ENCODE measurements at regions not wholly inside any gene's neighbourhood (a gene's known extent, or its start where the extent isn't known, plus 50 kb on each side); places are given as distances from the start of the nearest gene placed in this dataset.

GRCh38 chr3:188962253-188963247 is 209.2 kb upstream of the TPRG1 start:
- intact Hi-C loops (cut with DNase I; ENCODE audit: low total_unique reads): loop anchor here (5.0 kb wide), 1 partner anchor 1225 kb away; no protein-coding TSS in a partner anchor
- no peaks in the 10 kb centered on the region for H3K4me1 ChIP-seq

DNA sequence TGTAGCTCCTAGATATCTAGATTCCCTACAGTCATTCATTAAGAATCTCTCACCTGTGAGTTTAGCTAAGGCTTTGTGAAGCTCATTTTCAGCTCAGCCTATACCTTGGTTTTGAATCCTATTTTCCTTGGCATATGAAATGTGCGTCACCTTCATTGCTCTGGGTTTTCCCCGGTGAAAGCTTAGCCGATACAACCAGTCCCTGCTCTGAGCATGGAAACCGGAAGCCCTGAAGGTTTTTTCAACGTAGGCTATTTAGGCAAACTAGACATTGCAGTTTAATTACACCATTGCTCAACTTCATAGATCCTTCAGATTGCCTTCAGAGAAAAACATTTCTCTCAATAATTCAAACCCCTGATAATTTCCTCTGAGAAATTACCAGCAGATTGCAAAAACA is 206.8 kb upstream of the TPRG1 start:
- H3K27me3 ChIP-seq: no peaks in the 10 kb centered on the region
- H3K4me3 ChIP-seq: no peak overlapping the region
- intact Hi-C loops (cut with DNase I; ENCODE audit: low total_unique reads): loop anchor here (5.0 kb wide), 1 partner anchor 1228 kb away; no protein-coding TSS in a partner anchor
- H3K36me3 ChIP-seq: no peaks in the 10 kb centered on the region
- H3K27ac ChIP-seq: no peak overlapping the region
- H3K4me1 ChIP-seq: no peaks in the 10 kb centered on the region
- TF ChIP-seq CTCF (IDR thresholded peaks at IDR 0.05): no peak
- no peak for DNase-seq
- no peaks in the 10 kb centered on the region for H3K9me3 ChIP-seq
- WGBS, 5 donors: 91 to 100% (median 93%) methylated on average over 5 of the region's 5 CpGs

More at GRCh38 chr3:188962253-188963247, 209.2 kb upstream of the TPRG1 start:
- DNase-seq: no peak
- Histone ChIP-seq H3K27ac (no peak overlapping the region), H3K27me3 (no peaks in the 10 kb centered on the region), H3K4me3 (no peak overlapping the region), H3K9me3 (no peaks in the 10 kb centered on the region), H3K36me3 (no peaks in the 10 kb centered on the region)
- no peak for TF ChIP-seq POLR2A (IDR thresholded peaks at IDR 0.05)
- TF ChIP-seq POLR2AphosphoS5 (IDR thresholded peaks at IDR 0.05): no peak
- no peak for TF ChIP-seq CTCF (IDR thresholded peaks at IDR 0.05)
- no peak for TF ChIP-seq EP300 (IDR thresholded peaks at IDR 0.05)
- 78 to 86% (median 83%) methylated on average over 13 of the region's 13 CpGs for WGBS, 5 donors

- no peak for DNase-seq
- TF ChIP-seq POLR2AphosphoS5 (IDR thresholded peaks at IDR 0.05): no peak
- TF ChIP-seq POLR2A (IDR thresholded peaks at IDR 0.05): no peak
- no peak for TF ChIP-seq EP300 (IDR thresholded peaks at IDR 0.05)
- TF ChIP-seq CTCF (IDR thresholded peaks at IDR 0.05): no peak
- intact Hi-C loops (cut with DNase I; ENCODE audit: low total_unique reads): loop anchor here (10.0 kb wide), 1 partner anchor 172 kb away; no protein-coding TSS in a partner anchor
These were observed 199.5 kb upstream of the TPRG1 start for GRCh38 chr3:188972310-188972709.

DNA sequence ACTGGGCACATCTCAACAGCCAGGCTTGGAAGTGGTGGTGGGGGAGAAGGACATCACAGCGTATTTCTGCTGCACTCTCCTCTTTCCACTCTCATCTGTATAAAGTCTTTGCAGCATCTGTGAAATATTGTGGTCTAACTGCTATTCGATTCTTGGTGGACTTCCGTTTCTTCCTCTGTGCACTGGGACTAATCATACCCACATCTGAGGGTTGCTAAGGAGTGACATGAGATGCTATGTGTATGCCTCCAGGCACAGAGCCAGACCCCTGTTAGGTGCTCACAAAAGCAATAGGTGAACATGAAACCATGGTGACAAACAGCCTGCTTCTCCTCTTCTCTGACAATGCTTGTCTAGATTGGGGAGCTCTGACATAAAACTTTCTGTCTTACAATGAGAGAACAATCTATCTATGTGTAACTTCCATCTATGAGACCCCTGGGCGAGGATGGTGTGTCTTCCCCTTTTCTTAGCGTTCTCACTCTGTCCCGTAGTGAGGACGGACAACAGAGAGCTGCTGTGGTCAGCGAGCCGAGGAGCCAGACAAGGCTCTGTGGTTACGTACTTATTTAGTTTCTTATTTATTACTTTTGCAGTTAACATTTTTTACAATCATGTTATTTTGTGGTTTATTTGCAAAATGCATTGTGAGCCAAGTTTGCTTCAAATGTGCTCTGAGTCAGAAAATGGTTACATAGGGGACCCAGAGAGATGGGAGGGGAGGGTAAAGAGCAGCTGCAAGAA is 196.7 kb upstream of the TPRG1 start:
- Histone ChIP-seq H3K4me1 (peaks cover 0 to 25% (median 8%) of the 10 kb centered on the region in 4 donors), H3K27ac (peak overlapping the region; percentile 31 to 70 (median 61)), H3K4me3 (no peak overlapping the region), H3K9me3 (peaks cover 0 to 6% (median 2%) of the 10 kb centered on the region in 4 donors), H3K27me3 (no peaks in the 10 kb centered on the region), H3K36me3 (no peaks in the 10 kb centered on the region)
- intact Hi-C loops (cut with DNase I; ENCODE audit: low total_unique reads): loop anchor here (10.0 kb wide), 1 partner anchor 170 kb away; no protein-coding TSS in a partner anchor
- peak in 1 of 2 donors; percentile 23 for DNase-seq
- WGBS, 5 donors: 40 to 73% (median 63%) methylated on average over 10 of the region's 10 CpGs
- TF ChIP-seq CTCF (IDR thresholded peaks at IDR 0.05) (no peak), POLR2AphosphoS5 (IDR thresholded peaks at IDR 0.05) (no peak), POLR2A (IDR thresholded peaks at IDR 0.05) (no peak), EP300 (IDR thresholded peaks at IDR 0.05) (no peak)

More at GRCh38 chr3:188972310-188972709, 199.5 kb upstream of the TPRG1 start:
- H3K4me3 ChIP-seq: no peak overlapping the region
- no peak overlapping the region for H3K27ac ChIP-seq
- WGBS, 5 donors: 68 to 90% (median 78%) methylated on average over 4 of the region's 4 CpGs
- peaks cover 0 to 17% (median 5%) of the 10 kb centered on the region in 4 donors for H3K4me1 ChIP-seq
- H3K36me3 ChIP-seq: no peaks in the 10 kb centered on the region
- H3K27me3 ChIP-seq: no peaks in the 10 kb centered on the region
- H3K9me3 ChIP-seq: peaks cover 0 to 6% (median 2%) of the 10 kb centered on the region in 4 donors
